ENCODE measurements at regions not wholly inside any gene's neighbourhood (a gene's known extent, or its start where the extent isn't known, plus 50 kb on each side); places are given as distances from the start of the nearest gene placed in this dataset.

- DNase-seq, result no peak
These were observed 224.0 kb upstream of the SMARCA2 start for GRCh38 chr9:1791191-1791590.

DNA sequence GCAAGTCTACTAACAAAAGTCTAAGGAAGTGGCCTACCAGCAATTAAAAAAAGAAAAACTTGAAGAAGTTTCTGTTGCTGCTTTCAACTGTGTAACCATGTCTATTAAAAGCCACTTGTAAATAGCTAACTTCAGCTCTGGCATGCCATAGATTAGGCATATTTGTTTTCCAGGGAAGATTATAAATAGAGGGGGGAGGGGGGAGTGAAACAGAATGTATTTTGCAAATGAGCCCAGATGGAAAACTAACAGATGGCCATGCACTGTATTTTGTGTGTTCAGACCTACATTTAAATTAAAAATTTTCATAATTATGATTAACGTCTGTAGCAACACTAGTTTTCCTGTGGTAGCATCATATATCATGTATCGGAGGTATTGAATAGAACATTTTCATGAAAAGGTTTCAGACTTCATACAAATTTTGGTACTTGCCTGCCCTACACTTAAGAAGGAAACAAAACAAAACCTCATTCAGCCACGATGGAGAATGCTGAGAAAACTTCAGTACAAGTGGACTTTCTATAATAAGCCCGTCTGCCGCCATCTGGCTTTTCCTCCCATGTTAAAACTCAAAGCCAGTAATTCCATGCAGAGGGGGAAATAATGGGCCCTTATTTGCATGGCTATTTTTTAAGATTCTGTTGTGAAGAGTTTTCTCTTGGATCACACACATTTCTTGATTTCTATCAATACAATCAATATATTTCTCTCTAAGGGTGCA, 220.4 kb upstream of the SMARCA2 start:
- DNase-seq, result no peak

GRCh38 chr9:1804128-1804865, 210.8 kb upstream of the SMARCA2 start:
- no peak for DNase-seq

GRCh38 chr9:1829719-1830118, 185.4 kb upstream of the SMARCA2 start:
- no peak for DNase-seq

DNA sequence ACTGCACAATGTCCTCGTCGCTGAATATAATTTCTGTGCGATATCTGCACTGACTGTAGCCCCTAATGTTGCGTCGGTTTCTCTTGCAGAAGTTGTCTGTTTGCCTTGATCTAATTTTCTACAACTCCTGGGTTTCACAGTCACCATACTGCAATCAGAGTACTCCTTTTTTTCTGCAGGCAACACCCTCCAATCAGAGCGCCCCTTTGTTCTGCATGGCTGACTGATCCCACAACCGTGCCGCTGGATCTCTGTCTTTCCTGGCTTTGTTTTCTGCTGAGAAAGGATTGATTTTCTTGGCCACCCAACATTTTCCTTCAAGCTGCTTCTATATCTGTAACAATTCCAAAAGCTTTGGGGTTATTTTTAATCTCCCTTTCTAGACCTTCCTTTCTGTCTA, 182.2 kb upstream of the SMARCA2 start:
- no peak for DNase-seq

DNA sequence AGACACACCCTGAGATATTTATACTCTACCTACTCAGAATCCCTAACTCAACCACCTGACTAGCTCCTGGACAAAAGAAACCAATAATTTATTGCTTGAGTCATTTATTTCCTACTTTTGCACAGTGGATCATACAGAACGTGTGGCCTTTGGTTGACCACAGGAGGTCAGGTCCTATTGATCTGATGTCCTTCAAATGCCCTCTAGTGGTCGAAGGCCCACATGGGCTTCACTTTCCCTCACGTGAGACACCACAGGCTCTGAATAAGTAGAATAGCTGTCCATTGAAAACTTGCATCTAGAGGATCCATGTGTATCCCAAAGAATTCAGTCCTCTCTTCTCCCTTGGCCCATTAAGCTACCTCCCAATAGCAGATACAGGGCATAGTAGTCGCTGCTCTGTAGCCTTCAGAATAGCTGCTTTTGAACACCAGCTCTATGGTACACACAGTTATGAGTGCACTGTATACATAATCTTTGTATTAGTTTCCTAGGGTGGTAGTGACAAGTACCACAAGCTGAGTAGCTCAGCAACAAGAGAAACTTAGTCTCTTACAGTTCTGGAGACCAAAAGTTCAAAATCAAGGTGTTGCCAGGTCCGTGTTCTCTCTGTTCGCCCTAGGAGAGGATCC, 177.6 kb upstream of the SMARCA2 start:
- peak; percentile 5 for DNase-seq

GRCh38 chr9:1839909-1840308, 175.2 kb upstream of the SMARCA2 start:
- no peak for DNase-seq

- no peak for DNase-seq
These were observed 169.7 kb upstream of the SMARCA2 start for GRCh38 chr9:1845425-1845824.

GRCh38 chr9:1855726-1856125, 159.4 kb upstream of the SMARCA2 start:
- DNase-seq, result no peak

GRCh38 chr9:1857808-1858207, 157.3 kb upstream of the SMARCA2 start:
- DNase-seq, result no peak

DNA sequence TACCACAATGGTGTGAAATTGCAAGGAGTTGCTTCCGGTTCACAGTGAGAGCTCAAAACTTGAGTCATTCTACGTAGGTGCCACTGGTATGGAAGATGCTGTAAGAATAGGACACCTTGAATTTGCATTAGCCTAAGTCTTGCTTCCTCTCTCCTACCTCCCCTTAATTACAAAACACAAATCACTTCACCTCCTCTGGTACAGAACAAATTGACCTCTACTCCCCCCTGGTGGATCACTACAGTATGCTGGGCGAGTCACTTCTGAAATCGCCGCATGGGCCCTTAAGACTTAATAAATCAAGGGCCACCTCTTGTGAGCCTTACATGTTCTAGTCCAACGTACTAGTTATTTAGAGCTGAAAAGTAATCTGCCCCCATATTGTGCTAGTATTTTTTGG, 145.3 kb upstream of the SMARCA2 start:
- peak; percentile 14 for DNase-seq

DNA sequence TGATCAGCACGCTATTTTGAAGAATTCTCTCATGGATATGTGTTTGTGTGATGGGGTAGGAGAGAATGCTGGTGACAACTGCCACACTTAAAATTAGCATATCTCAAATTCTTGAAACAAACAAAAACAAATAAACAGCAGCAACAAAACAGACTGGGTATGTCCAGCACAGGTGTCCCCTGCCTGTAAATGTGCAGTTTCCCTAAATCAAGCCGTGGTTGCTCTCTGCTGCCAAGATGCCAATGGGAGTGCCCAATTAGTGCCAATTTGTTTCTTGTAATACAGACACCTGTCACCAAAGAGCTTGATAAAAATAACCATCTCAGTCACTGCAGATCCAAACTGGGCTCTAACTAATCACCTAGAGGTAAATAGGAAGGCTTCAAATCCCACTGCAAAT, 144.2 kb upstream of the SMARCA2 start:
- no peak for DNase-seq

GRCh38 chr9:1871626-1872419, 143.3 kb upstream of the SMARCA2 start:
- no peak for DNase-seq

DNA sequence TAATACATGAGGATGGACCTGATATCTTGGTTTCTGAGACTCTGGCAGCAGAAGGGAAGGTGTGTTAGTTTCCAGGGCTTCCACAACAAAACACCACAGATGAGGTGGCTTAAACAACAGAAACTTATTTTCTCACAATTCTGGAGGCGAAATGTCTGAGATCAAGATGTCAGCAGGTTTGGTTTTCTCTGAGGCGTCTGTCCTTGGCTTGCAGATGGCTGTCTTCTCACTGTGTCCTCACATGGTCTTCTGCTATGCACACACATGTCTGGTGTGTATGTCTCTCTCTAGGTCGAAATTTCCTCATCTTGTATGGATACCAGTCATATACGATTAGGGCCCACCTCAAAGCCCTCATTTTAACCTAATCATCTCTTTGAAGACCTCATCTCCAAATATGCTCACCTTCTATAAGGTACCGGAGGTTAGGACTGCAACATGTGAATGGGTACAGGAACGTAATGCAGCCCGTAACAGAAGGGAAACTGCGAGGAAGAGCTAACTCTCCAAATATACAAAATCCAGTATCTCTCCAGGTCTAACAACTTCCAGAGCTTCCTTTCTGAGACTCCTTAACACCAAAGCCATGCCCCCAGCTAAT, 139.8 kb upstream of the SMARCA2 start:
- DNase-seq, result no peak

DNA sequence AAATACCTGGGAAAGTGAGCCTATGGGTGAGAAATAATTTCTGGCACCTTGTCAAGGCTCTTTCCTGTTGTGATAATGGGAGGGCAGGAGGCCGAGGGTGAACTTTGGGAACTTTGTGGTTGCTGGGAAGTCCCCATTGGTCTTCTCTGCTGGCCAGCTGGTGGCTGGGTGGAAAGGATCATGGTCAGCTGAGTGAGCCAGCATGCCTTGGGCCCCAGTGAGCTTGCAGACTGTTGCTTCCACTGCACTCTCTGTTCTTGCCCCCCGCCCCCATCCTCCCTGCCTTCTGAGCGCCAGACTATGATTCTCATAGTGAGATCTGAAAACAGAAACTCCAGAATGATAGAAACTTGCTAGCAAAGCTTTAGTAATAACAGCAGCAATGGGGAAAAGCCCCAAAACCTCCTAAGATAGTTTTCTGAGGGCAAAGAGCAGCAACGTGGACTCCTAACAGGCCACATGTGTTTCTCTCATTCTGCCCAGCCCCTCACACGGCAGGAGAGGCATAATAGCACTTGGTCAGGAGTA, 139.2 kb upstream of the SMARCA2 start:
- DNase-seq, result peak; percentile 80

DNA sequence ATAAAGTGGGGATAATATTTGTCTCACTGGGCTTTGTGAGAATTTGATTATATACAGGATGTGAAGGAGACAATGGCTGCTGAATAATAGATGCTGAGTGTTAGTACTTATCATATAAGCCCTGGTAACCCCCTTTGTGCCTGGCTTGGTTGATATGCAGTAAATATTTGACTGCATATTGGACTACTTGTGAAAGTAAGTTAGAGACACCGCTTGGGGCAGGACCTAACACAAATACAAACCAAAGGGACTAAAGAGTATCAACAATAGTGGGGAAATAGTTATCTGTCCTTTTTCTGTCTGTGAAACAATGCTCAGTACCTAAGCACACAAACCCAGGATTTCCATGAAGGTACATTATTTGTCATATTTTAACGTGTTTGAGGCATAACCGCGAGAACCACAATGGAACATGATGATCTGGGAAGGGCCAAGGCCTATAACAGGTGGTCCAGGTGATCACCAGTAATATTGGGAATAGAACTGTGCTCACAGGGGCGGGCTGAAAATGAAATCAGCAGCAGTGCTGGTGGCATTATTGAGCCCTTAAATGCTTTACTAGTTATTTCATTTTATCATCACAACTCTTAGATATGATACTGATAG, 138.2 kb upstream of the SMARCA2 start:
- DNase-seq, result no peak

- no peak for DNase-seq
These were observed 137.2 kb upstream of the SMARCA2 start for GRCh38 chr9:1877951-1878350.

GRCh38 chr9:1878811-1879210, 136.3 kb upstream of the SMARCA2 start:
- DNase-seq, result no peak

DNA sequence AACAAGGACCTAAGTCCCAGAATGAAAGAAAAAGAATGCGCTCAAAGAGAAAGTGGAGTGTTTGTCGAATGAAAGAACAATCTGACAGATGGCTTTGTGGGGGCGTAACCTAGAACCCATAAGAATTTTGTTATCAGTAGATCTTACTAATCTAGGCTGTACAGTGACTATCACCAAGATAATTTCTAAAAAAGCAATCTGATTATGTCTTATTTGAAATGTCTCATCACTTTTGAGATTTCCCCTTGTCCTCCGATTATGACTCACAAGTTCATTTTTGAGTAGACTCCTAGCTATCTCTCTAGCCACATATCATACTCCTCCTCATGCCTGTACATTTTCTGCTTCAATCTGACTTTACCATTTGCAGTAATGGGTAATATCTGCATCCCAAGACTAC, 135.6 kb upstream of the SMARCA2 start:
- peak; percentile 29 for DNase-seq

- peak; percentile 41 for DNase-seq
These were observed 135.0 kb upstream of the SMARCA2 start for GRCh38 chr9:1880038-1880565.

DNA sequence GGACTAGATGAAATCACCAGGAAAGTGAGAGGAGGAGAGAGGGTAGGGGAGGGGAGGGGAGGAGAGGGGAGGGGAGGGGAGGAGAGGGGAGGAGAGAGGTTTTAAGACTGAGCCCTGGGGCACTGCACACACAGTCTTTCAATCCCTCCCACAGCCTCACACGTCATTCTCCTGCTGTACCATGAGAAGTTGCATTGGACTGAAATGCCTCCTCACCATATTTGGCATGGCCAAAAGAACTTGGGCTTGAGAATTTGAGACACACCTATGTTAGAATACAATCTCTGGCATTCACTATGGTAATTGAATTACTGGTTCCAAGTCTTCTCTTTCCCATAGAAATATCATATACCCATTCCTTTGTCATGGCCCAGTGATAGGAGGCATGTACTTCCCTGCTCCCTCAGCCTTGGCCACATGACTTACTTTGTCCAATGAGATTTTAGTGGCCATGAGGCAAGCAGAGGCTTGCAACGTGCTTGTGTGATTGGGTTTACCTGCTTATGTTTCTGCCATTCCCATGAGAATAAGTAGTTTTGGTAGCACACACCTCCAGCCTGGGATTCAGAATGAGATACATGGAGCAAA, 133.3 kb upstream of the SMARCA2 start:
- no peak for DNase-seq
